HEK293 (cell line): ENCODE measurements at regions not wholly inside any gene's neighbourhood (a gene's known extent, or its start where the extent isn't known, plus 50 kb on each side); places are given as distances from the start of the nearest gene placed in this dataset.

Experiments used
- CTCF ChIA-PET: fragments of 350-600 bp; formaldehyde crosslinking; extraction: SDS; loops from one replicate; lab custom pipeline; 2021; ENCODE audit warnings: antibody characterized with exemption; lab: Yijun Ruan, JAX
- POLR2A ChIA-PET: fragments of 300-600 bp; formaldehyde crosslinking; extraction: SDS; loops from one replicate; lab custom pipeline; 2020; ENCODE audit warnings: antibody characterized with exemption, inconsistent platforms; lab: Yijun Ruan, JAX
- H3K27ac ChIP-seq: fragments of 200-500 bp; sonication (Bioruptor generic); 2 replicates; pipeline ENCODE4 v1.5.1; 2014; ENCODE audit warnings: low read depth, low read length, control low read depth, inconsistent platforms; ENCODE audit errors: extremely low read depth
- H3K36me3 ChIP-seq, 2 experiments: fragments of 200-500 bp in 1 of 2; sonication (Bioruptor generic) in 1 of 2; 1 replicate in 1 of 2; 2 replicates in 1 of 2; pipeline ENCODE4 v1.5.1; 2014 to 2017; ENCODE audit warnings: inconsistent platforms in 2 of 2, low read length in 2 of 2; ENCODE audit not compliant: control insufficient read depth in 2 of 2, insufficient read depth in 1 of 2
- H3K4me1 ChIP-seq: fragments of 200-500 bp; sonication (Bioruptor generic); 2 replicates; pipeline ENCODE4 v1.5.1; 2014; ENCODE audit warnings: mild to moderate bottlenecking, low read length, inconsistent platforms; ENCODE audit not compliant: control insufficient read depth, insufficient read depth
- H3K4me3 ChIP-seq: 2 replicates; pipeline ENCODE4 v1.5.1; 2011; ENCODE audit warnings: low read depth, mild to moderate bottlenecking, control low read depth, low read length, moderate library complexity
- H3K9me3 ChIP-seq: fragments of 200-500 bp; sonication (Bioruptor generic); 2 replicates; pipeline ENCODE4 v1.5.1; 2014; ENCODE audit warnings: low read depth, low read length, inconsistent platforms; ENCODE audit not compliant: control insufficient read depth, insufficient read depth
- HOXD13 ChIP-seq: sonication (generic); formaldehyde crosslinking; IDR thresholded peaks from 2 replicates; pipeline ENCODE4 v1.8.0; 2022; ENCODE audit warnings: missing genetic modification reagents, borderline replicate concordance
- IKZF3 ChIP-seq: fragments of 450-650 bp; IDR thresholded peaks from 2 replicates; pipeline ENCODE4 v1.5.0; 2018; ENCODE audit warnings: missing biosample characterization, mild to moderate bottlenecking, missing genetic modification characterization, moderate library complexity
- KLF8 ChIP-seq: fragments of 450-650 bp; formaldehyde crosslinking; IDR thresholded peaks from 2 replicates; pipeline ENCODE4 v1.5.1; 2016; ENCODE audit warnings: missing biosample characterization, missing genetic modification characterization
- PRDM1 ChIP-seq: fragments of 450-650 bp; formaldehyde crosslinking; IDR thresholded peaks from 2 replicates; pipeline ENCODE4; 2016; ENCODE audit warnings: missing biosample characterization, missing genetic modification characterization
- ZIC2 ChIP-seq: fragments of 450-650 bp; formaldehyde crosslinking; IDR thresholded peaks from 2 replicates; pipeline ENCODE4 v1.5.1; 2016; ENCODE audit warnings: missing biosample characterization, missing genetic modification characterization
- ZNF133 ChIP-seq: fragments of 450-650 bp; formaldehyde crosslinking; IDR thresholded peaks from 2 replicates; pipeline ENCODE4 v1.5.1; 2016; ENCODE audit warnings: missing biosample characterization, missing genetic modification characterization
- ZNF175 ChIP-seq: fragments of 450-650 bp; formaldehyde crosslinking; IDR thresholded peaks from 2 replicates; pipeline ENCODE4 v1.5.1; 2016; ENCODE audit warnings: missing biosample characterization, missing genetic modification characterization
- ZNF37A ChIP-seq: fragments of 450-650 bp; IDR thresholded peaks from 2 replicates; pipeline ENCODE4 v1.5.1; 2018; ENCODE audit warnings: missing biosample characterization, missing genetic modification characterization
- ZNF416 ChIP-seq: fragments of 450-650 bp; formaldehyde crosslinking; IDR thresholded peaks from 2 replicates; pipeline ENCODE4 v1.5.1; 2016; ENCODE audit warnings: missing biosample characterization, missing genetic modification characterization
- ZNF544 ChIP-seq: fragments of 450-650 bp; formaldehyde crosslinking; IDR thresholded peaks from 2 replicates; pipeline ENCODE4 v1.5.0; 2017; ENCODE audit warnings: missing biosample characterization, missing genetic modification characterization
- ZNF660 ChIP-seq: fragments of 450-650 bp; IDR thresholded peaks from 2 replicates; pipeline ENCODE4 v1.5.1; 2018; ENCODE audit warnings: missing biosample characterization, mild to moderate bottlenecking, missing genetic modification characterization
- ZNF843 ChIP-seq: fragments of 450-650 bp; formaldehyde crosslinking; IDR thresholded peaks from 2 replicates; pipeline ENCODE4 v1.5.1; 2016; ENCODE audit warnings: missing biosample characterization, missing genetic modification characterization
- ZSCAN16 ChIP-seq: fragments of 450-650 bp; formaldehyde crosslinking; IDR thresholded peaks from 2 replicates; pipeline ENCODE4 v1.5.1; 2016; ENCODE audit warnings: missing biosample characterization, missing genetic modification characterization
- ZSCAN30 ChIP-seq: fragments of 450-650 bp; IDR thresholded peaks from 2 replicates; pipeline ENCODE4 v1.5.1; 2018; ENCODE audit warnings: missing biosample characterization, mild to moderate bottlenecking, missing genetic modification characterization, moderate library complexity
- TF ChIP-seq, protein P1 (sequence below): fragments of 450-650 bp; formaldehyde crosslinking; IDR thresholded peaks from 2 replicates; pipeline ENCODE4 v1.5.1; 2016; ENCODE audit warnings: missing biosample characterization, missing genetic modification characterization
- TF ChIP-seq, protein P2 (sequence below): fragments of 450-650 bp; formaldehyde crosslinking; IDR thresholded peaks from 2 replicates; pipeline ENCODE4 v1.5.1; 2016; ENCODE audit warnings: missing biosample characterization, missing genetic modification characterization
- TF ChIP-seq, protein P3 (sequence below): fragments of 450-650 bp; formaldehyde crosslinking; IDR thresholded peaks from 2 replicates; pipeline ENCODE4 v1.5.1; 2016; ENCODE audit warnings: missing biosample characterization, missing genetic modification characterization
- TF ChIP-seq, protein P4 (sequence below): fragments of 450-650 bp; formaldehyde crosslinking; IDR thresholded peaks from 2 replicates; pipeline ENCODE4 v1.5.1; 2016; ENCODE audit warnings: missing biosample characterization, missing genetic modification characterization
- TF ChIP-seq, protein P5 (sequence below): fragments of 450-650 bp; formaldehyde crosslinking; IDR thresholded peaks from 2 replicates; pipeline ENCODE4 v1.5.1; 2016; ENCODE audit warnings: missing biosample characterization, missing genetic modification characterization, borderline replicate concordance

DNA sequence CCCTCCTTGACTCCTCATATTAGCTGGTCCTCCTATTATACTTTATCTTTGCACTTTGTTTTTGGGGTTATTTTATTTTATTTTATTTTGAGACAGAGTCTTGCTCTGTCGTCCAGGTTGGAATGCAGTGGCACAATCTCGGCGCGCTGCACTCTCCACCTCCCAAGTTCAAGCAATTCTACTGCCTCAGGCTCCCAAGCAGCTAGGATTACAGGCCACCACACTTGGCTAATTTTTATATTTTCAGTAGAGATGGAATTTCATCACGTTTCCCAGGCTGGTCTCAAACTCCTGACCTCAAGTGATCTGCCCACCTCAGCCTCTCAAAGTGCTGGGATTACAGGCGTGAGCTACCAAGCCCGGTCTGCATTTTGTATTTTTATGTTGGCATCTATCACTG is 126.7 kb downstream of the FOXB1 start:
- H3K4me1 ChIP-seq: peaks cover 3% of the 10 kb centered on the region; the same call in 1 of the 2 replicates
- CTCF ChIA-PET: no interaction called here

DNA sequence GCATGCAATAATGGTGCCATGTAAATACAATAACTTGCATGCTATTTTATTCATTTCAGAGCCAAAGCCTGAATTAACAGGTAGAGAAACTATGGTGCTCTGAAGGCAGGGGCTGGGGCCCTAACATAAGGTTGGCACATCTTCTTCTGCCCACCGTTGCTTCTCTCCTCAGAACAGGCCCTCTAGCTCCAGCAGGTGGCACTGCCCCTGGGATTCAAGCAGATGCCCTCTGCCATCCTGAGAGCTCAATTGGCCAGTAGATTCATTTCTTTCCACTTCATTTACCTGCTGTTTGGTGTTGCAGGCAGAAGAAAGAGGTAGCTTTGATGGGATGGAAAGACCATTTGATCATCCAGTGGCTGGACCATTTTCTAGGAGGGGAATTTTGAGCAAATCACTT is 130.5 kb downstream of the FOXB1 start:
- H3K4me3 ChIP-seq: no peak overlapping the region
- no peaks in the 10 kb centered on the region for H3K4me1 ChIP-seq
- H3K27ac ChIP-seq: no peak overlapping the region
- H3K36me3 ChIP-seq: no peaks in the 10 kb centered on the region
- POLR2A ChIA-PET: no interaction called here
- TF ChIP-seq, protein P1, sequence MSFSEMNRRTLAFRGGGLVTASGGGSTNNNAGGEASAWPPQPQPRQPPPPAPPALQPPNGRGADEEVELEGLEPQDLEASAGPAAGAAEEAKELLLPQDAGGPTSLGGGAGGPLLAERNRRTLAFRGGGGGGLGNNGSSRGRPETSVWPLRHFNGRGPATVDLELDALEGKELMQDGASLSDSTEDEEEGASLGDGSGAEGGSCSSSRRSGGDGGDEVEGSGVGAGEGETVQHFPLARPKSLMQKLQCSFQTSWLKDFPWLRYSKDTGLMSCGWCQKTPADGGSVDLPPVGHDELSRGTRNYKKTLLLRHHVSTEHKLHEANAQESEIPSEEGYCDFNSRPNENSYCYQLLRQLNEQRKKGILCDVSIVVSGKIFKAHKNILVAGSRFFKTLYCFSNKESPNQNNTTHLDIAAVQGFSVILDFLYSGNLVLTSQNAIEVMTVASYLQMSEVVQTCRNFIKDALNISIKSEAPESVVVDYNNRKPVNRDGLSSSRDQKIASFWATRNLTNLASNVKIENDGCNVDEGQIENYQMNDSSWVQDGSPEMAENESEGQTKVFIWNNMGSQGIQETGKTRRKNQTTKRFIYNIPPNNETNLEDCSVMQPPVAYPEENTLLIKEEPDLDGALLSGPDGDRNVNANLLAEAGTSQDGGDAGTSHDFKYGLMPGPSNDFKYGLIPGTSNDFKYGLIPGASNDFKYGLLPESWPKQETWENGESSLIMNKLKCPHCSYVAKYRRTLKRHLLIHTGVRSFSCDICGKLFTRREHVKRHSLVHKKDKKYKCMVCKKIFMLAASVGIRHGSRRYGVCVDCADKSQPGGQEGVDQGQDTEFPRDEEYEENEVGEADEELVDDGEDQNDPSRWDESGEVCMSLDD (tag by site-specific recombination): no peak
- TF ChIP-seq ZNF544 (tag by site-specific recombination) (no peak), ZIC2 (tag by site-specific recombination) (no peak), ZSCAN30 (tag by site-specific recombination) (no peak), ZNF843 (tag by site-specific recombination) (no peak), PRDM1 (tag by site-specific recombination) (no peak)
- TF ChIP-seq, protein P2, sequence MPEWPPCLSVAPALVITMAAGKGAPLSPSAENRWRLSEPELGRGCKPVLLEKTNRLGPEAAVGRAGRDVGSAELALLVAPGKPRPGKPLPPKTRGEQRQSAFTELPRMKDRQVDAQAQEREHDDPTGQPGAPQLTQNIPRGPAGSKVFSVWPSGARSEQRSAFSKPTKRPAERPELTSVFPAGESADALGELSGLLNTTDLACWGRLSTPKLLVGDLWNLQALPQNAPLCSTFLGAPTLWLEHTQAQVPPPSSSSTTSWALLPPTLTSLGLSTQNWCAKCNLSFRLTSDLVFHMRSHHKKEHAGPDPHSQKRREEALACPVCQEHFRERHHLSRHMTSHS: no peak
- TF ChIP-seq, all 188 proteins: peak for 0
- CTCF ChIA-PET: interaction anchor here (0.6 kb wide), 1 partner anchor 131 kb away, joined by 3 read pairs; no protein-coding TSS in a partner anchor
- no peaks in the 10 kb centered on the region for H3K9me3 ChIP-seq

More for the DNA sequence above, 126.7 kb downstream of the FOXB1 start:
- Histone ChIP-seq H3K36me3 (no peaks in the 10 kb centered on the region), H3K27ac (no peak overlapping the region), H3K4me3 (no peak overlapping the region), H3K9me3 (no peaks in the 10 kb centered on the region)
- TF ChIP-seq ZNF133 (peak; percentile 35; the same call in 1 of the 2 replicates), KLF8 (tag by site-specific recombination) (no peak), HOXD13 (no peak), ZNF416 (tag by site-specific recombination) (no peak), ZNF843 (tag by site-specific recombination) (no peak)
- POLR2A ChIA-PET: no interaction called here

DNA sequence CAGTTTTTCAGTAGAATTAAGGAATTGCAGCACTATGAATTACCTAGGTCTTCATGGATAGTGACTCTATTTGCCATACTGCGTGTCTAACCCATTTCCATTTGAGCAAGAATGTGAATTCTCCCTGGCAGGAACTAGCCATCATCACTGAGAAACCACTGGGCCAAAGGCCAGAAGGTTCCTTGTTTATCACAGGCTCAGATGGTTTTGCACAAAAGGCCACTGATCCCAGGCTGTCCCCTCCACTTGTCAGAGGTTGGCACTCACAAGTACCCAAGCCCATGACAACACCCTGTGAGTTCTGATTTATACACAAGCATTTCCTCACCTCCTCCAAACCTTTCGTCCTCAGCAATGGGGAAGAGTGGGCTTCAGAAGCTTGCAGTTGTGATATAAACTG is 131.8 kb downstream of the FOXB1 start:
- Histone ChIP-seq H3K27ac (no peak overlapping the region), H3K9me3 (no peaks in the 10 kb centered on the region), H3K36me3 (no peaks in the 10 kb centered on the region), H3K4me1 (no peaks in the 10 kb centered on the region), H3K4me3 (no peak overlapping the region)
- CTCF ChIA-PET: interaction anchor here (0.6 to 0.8 kb wide), 2 partner anchors 12 to 16 kb away, joined by 3 to 4 read pairs; no protein-coding TSS in a partner anchor
- POLR2A ChIA-PET: no interaction called here
- TF ChIP-seq ZSCAN16 (tag by site-specific recombination) (no peak), IKZF3 (tag by site-specific recombination) (no peak), ZNF37A (tag by site-specific recombination) (no peak), ZNF660 (tag by site-specific recombination) (no peak), ZNF416 (tag by site-specific recombination) (no peak), ZNF175 (tag by site-specific recombination) (no peak)
- TF ChIP-seq, protein P3, sequence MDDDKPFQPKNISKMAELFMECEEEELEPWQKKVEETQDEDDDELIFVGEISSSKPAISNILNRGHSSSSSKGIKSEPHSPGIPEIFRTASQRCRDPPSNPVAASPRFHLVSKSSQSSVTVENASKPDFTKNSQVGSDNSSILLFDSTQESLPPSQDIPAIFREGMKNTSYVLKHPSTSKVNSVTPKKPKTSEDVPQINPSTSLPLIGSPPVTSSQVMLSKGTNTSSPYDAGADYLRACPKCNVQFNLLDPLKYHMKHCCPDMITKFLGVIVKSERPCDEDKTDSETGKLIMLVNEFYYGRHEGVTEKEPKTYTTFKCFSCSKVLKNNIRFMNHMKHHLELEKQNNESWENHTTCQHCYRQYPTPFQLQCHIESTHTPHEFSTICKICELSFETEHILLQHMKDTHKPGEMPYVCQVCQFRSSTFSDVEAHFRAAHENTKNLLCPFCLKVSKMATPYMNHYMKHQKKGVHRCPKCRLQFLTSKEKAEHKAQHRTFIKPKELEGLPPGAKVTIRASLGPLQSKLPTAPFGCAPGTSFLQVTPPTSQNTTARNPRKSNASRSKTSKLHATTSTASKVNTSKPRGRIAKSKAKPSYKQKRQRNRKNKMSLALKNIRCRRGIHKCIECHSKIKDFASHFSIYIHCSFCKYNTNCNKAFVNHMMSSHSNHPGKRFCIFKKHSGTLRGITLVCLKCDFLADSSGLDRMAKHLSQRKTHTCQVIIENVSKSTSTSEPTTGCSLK (tag by site-specific recombination): no peak
- TF ChIP-seq, protein P4, sequence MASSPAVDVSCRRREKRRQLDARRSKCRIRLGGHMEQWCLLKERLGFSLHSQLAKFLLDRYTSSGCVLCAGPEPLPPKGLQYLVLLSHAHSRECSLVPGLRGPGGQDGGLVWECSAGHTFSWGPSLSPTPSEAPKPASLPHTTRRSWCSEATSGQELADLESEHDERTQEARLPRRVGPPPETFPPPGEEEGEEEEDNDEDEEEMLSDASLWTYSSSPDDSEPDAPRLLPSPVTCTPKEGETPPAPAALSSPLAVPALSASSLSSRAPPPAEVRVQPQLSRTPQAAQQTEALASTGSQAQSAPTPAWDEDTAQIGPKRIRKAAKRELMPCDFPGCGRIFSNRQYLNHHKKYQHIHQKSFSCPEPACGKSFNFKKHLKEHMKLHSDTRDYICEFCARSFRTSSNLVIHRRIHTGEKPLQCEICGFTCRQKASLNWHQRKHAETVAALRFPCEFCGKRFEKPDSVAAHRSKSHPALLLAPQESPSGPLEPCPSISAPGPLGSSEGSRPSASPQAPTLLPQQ (tag by site-specific recombination): no peak
- TF ChIP-seq, protein P5, sequence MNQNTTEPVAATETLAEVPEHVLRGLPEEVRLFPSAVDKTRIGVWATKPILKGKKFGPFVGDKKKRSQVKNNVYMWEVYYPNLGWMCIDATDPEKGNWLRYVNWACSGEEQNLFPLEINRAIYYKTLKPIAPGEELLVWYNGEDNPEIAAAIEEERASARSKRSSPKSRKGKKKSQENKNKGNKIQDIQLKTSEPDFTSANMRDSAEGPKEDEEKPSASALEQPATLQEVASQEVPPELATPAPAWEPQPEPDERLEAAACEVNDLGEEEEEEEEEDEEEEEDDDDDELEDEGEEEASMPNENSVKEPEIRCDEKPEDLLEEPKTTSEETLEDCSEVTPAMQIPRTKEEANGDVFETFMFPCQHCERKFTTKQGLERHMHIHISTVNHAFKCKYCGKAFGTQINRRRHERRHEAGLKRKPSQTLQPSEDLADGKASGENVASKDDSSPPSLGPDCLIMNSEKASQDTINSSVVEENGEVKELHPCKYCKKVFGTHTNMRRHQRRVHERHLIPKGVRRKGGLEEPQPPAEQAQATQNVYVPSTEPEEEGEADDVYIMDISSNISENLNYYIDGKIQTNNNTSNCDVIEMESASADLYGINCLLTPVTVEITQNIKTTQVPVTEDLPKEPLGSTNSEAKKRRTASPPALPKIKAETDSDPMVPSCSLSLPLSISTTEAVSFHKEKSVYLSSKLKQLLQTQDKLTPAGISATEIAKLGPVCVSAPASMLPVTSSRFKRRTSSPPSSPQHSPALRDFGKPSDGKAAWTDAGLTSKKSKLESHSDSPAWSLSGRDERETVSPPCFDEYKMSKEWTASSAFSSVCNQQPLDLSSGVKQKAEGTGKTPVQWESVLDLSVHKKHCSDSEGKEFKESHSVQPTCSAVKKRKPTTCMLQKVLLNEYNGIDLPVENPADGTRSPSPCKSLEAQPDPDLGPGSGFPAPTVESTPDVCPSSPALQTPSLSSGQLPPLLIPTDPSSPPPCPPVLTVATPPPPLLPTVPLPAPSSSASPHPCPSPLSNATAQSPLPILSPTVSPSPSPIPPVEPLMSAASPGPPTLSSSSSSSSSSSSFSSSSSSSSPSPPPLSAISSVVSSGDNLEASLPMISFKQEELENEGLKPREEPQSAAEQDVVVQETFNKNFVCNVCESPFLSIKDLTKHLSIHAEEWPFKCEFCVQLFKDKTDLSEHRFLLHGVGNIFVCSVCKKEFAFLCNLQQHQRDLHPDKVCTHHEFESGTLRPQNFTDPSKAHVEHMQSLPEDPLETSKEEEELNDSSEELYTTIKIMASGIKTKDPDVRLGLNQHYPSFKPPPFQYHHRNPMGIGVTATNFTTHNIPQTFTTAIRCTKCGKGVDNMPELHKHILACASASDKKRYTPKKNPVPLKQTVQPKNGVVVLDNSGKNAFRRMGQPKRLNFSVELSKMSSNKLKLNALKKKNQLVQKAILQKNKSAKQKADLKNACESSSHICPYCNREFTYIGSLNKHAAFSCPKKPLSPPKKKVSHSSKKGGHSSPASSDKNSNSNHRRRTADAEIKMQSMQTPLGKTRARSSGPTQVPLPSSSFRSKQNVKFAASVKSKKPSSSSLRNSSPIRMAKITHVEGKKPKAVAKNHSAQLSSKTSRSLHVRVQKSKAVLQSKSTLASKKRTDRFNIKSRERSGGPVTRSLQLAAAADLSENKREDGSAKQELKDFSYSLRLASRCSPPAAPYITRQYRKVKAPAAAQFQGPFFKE: no peak
